NCI-H446 treated with DMSO at 0.1 percent for 48 hours (cell line): ENCODE measurements at regions not wholly inside any gene's neighbourhood (a gene's known extent, or its start where the extent isn't known, plus 50 kb on each side); places are given as distances from the start of the nearest gene placed in this dataset.
"Not testable (repeated sequence)": the region's sequence is repeated elsewhere in the genome, so short reads cannot be mapped to it uniquely, and the experiment has no call there.

Experiments
- DNase-seq: peaks from one replicate; lab custom pipeline; 2025; lab: John Stamatoyannopoulos, UW

- no peak for DNase-seq
Observed at GRCh38 chr5:97544678-97545077, 361.6 kb upstream of the RIOK2 start.

- DNase-seq = no peak
Observed at GRCh38 chr5:97545446-97545845, 362.4 kb upstream of the RIOK2 start.

DNA sequence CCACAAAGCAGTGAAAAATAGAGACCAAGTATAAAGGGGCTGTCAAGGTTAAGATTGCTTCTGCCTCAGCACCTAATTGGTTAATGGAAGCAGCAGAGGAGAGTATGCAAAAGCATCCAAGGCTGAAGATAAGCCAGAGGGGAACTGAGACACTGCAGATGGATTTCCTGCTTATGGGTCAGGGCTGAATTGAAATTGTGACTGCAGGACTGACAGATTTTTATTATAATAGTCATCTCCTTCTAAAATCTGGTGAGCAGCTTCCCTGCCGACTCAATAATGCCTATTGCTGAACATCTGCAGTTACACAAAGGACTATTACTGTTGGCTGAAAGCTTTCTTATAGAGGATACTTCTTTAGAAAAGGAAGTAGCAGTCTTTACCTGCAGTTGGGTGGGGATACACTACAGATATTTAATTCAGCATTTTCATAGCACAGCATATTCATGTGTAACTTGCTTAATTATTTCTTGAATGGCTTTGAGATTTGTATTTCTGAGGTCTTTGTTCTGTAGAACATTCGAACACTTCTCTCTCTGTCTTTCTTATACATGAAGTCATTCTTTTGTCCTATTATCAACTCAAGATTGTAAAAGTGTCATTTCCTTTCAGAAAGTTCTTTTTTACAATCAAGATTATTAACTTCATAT is 363.0 kb upstream of the RIOK2 start:
- no peak for DNase-seq

- DNase-seq = no peak
Observed at GRCh38 chr5:97547430-97547829, 364.4 kb upstream of the RIOK2 start.

- DNase-seq = no peak
Observed at GRCh38 chr5:97547999-97548738, 365.1 kb upstream of the RIOK2 start.

DNA sequence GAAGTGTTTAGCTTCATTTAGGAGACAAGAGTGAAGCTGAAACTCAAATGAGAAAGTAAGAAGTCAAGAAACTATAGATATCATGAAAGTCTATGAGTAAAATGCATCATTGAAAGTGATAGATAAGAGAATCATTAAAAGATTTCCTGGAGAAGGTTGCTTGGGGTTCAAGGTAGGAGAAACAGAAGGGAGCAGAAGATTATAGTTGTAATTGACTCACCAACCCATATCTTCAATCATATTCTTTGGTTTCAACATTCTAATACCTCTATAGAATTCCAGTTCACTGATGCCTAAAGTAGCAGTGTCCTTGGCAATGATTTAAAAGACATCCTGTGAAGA is 365.7 kb upstream of the RIOK2 start:
- DNase-seq = no peak

DNA sequence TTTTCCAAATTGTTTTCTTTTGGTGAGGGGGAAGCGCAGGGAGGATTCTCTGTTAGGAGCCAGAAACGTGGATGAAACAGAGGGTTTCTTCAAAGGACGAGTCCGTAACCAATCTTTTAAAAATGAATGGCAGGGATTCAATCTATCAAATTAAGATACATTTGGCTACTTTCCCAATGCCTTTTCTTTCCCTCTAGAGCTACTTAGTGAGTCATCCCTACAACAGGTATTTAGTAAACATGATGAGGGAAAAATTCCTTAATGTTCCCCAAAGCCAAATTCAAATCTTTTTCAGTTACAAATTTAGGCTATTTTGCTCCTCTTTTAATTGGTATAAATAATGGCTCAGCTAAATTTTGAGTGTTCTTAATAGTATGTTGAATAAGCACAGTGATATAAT is 366.4 kb upstream of the RIOK2 start:
- no peak for DNase-seq

- DNase-seq = no peak
Observed at GRCh38 chr5:97550164-97550563, 367.1 kb upstream of the RIOK2 start.

DNA sequence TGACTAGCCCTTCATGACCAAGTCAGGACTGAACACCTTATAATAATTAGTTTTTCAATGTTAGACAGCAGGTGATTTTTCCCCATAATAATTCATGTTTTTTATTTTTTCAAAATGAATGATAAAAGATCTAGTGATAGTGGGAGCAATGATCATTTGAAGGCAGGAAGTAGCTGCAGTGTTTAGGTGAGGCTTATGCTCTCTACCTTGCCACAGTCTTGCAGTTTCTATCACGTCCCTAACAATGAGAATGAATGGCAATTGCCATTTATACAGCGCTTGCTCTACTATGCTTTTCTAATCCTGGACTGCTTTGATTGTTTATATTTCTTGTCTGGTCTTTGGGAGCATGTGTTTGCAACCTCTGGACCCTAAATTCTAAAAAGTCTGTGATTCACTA is 367.8 kb upstream of the RIOK2 start:
- no peak for DNase-seq

DNA sequence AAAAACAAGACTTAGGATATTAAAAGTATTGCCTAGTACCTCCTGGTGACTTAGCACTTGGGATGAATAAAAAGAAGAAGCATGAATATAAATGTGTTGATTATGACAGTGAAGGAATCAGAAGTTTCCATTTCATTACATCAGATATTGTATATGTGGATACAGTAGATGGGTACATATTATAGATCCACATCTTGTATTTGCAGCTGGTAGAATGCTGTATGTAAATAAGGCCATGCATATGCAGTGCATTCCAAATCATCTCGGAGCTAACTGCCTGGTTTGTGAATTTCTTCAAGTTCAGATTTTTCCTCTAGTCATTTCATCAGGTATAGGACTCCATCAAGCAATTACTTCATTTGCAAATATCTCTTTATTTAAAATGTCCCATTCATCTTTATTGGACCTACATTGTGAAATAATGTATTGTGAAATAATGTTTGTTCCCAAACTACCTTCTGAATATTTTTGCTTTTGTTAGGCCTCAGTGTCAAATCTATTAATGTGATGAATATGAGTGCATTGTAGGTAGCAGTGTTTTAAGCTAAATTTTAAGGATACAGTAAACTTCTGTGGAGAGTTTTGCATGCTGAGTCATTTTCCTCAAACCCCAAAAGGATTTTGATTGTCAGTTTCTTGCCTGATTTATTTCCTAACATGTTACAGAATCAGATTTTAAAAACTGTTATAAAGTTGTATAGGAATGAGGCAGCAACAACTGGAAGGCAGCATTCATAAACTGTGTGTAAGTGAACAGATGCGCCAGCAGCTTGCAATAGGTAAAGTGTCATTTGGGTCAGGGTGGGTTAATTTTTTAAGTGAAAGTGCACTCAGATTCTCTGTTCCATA is 370.8 kb upstream of the RIOK2 start:
- no peak for DNase-seq

DNA sequence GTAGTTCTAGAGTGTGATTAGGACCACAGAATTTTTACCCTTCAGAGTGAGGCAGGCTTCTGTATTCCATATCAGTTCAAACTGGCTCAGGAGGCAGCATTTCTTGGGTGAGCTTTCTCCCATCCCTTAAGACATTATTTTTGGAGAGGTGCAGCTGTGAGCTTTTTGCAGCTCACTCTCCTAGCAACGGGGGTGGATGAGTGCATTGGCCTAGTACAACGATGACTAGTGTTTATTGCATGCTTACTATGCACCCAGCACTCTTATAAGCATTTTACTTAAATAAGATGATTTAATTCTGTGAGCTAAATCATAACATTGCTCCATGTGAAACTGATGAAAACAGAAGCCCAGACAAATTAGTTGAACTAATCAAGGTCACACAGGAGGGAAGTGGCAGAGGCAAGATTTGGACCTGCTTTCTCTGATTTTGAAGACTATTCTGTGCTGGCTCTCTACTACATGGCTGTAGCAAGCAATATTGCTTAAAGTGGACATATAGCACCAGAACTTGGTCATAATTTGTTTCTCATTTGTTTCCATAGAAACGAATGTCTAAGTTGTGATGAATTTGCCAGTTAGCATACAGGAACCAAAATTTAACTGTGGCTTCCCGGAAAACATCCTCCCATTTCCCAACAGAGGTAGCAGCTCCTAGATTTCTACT is 372.1 kb upstream of the RIOK2 start:
- no peak for DNase-seq

GRCh38 chr5:97555644-97555981 is 372.6 kb upstream of the RIOK2 start:
- no peak for DNase-seq

DNA sequence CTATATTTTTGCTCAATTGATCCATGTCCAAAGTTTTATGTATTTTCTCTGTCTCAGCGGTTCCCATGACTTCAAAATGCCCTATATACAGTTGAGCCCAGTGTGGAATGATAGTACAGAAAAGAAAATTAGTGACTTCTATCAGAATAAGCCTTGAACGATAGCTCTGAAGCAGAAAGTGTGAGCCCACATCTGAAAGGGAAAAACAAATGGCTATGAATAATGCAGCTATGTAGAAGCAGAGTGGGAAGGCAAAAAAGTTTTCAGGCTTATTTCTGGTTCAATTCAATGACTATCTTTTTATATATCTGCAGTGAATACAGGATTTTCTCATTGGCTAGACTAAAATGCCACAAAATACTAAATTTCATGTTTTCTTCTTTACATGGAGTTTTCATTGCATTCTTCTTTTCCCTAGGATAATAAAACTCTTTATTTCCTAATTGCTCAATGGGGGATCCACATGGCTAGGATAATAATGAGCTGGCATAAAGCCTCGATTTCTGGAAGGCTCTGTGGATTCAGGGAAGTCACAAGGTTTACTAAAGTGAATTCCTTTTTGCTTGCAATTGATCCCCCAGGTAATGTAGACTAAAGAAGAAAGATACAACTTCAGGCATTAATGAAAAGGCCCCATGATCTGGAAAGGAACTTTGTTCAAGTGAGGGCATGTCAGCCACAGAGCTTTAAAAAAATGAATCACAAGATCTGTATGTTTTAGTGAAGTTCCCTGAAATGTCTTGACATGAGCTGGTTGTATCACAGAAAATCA is 377.0 kb upstream of the RIOK2 start:
- no peak for DNase-seq

GRCh38 chr5:97560599-97560993 is 377.5 kb upstream of the RIOK2 start:
- DNase-seq = no peak

DNA sequence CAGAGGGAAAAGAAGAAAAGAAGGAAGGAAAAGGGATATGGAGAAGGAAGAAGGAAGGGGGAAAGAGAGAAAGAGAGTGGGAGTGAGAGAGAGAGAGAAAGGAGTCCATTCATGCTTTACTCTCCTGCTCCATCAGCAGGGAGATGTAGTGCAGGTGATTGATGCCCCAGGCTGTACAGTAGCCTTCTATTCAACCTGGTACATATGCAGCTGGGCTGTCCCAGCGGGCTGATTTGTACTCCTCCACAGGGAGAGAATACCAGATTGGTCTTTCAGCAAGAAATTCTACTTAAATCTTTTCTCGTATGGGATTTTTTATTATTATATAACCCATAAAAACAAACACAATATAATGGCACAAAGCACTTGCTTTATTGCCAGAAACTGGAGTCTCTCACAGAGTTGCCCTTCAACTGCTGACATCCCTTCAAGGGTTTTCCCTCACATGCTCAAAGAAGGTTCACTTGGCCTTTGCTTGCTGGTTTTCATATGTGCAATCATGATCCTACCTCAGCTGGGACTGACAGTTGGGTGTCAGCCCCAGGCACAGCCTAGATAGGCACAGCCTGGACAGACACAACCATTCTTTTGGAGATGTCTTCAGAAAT is 380.1 kb upstream of the RIOK2 start:
- DNase-seq = no peak

GRCh38 chr5:97568382-97568781 is 385.3 kb upstream of the RIOK2 start:
- DNase-seq = no peak

DNA sequence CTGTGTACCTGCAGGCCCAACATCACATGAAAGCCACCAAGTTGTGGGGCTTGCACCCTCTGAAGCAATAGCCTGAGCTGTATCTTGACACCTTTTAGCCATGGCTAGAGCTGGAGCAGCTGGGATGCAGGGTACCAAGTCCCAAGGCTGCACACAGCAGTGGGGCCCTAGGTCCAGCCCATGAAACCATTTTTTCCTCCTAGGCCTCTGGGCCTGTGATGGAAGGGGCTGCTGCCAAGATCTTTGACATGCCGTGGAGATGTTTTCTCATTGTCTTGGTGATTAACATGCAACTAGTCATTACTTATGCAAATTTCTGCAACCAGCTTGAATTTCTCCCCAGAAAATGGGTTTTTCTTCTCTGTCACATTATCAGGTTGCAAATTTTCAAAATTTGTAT is 387.2 kb upstream of the RIOK2 start:
- no peak for DNase-seq

DNA sequence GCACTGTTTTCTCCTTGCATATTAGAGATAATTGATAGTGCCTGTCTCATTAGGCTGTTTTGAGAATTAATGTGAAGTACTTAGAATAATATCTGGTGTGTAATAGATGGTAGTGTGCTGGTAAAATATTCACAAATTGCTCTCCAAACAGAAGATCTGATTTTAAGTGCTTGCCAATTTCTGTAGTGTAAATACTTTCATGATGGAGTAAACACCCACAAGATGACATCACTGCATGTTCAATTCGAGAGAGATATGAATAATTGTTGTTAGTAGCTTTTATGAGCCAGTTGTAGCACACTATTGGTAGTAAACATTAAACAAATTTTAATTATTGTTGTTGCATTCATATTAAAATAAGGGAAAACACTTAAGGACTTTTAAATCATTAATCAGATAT is 392.3 kb upstream of the RIOK2 start:
- DNase-seq = no peak

GRCh38 chr5:97576956-97577355 is 393.9 kb upstream of the RIOK2 start:
- DNase-seq = no peak

DNA sequence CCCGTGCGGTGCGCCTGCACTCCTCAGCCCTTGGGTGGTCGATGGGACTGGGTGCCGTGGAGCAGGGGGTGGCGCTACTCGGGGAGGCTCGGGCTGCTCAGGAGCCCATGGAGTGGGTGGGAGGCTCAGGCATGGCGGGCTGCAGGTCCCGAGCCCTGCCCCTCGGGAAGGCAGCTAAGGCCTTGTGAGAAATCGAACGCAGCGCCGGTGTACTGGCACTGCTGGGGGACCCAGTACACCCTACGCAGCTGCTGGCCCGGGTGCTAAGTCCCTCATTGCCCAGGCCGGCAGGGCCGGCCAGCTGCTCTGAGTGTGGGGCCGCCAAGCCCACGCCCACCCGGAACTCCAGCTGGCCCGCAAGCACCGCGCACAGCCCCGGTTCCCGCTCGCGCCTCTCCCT is 396.9 kb upstream of the RIOK2 start:
- DNase-seq = not testable (repeated sequence)

DNA sequence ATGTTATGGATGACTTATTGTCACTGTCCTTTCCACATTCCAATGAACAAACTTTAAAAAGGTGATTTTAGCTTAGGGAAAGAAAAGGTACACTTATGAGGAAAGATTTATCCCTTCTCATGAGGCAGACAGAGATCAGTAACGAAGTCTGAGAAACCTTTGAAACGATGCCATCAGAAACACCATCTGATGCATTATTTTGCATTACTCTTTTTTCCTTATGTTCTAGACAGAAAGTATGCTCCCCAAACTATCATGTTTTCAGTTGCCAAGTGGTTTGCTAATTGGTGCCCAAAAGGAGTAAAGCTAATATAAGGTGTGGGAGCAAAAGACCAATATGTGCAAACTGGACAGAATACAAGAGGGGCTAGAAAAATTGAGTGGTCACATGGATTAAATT is 397.7 kb upstream of the RIOK2 start:
- DNase-seq = no peak

- DNase-seq = no peak
Observed at GRCh38 chr5:97591781-97592180, 408.7 kb upstream of the RIOK2 start.
